ENCODE measurements at regions not wholly inside any gene's neighbourhood (a gene's known extent, or its start where the extent isn't known, plus 50 kb on each side); places are given as distances from the start of the nearest gene placed in this dataset.
A peak's percentile ranks its signal among the peaks of the same experiment; 100 is the strongest.
"Not testable (repeated sequence)": the region's sequence is repeated elsewhere in the genome, so short reads cannot be mapped to it uniquely, and the experiment has no call there.

GRCh38 chr1:168490306-168490705, 53.5 kb downstream of the XCL2 start:
- H3K27ac Mint-ChIP-seq = no peak overlapping the region
- H3K27me3 Mint-ChIP-seq = peaks cover 8% of the 10 kb centered on the region
- no peak overlapping the region for H3K4me3 Mint-ChIP-seq
- no peaks in the 10 kb centered on the region for H3K4me1 Mint-ChIP-seq
- H3K36me3 Mint-ChIP-seq = no peaks in the 10 kb centered on the region
- no peak for ATAC-seq
- H3K9me3 Mint-ChIP-seq = no peaks in the 10 kb centered on the region

- ATAC-seq = no peak
- Mint-ChIP-seq H3K4me3 (no peak overlapping the region), H3K27ac (no peak overlapping the region), H3K9me3 (no peaks in the 10 kb centered on the region), H3K36me3 (no peaks in the 10 kb centered on the region), H3K27me3 (no peaks in the 10 kb centered on the region), H3K4me1 (no peaks in the 10 kb centered on the region)
Observed at GRCh38 chr1:168488138-168488537, 55.7 kb downstream of the XCL2 start.

GRCh38 chr1:168486820-168487219, 57.0 kb downstream of the XCL2 start:
- not testable (repeated sequence) for ATAC-seq, H3K36me3 Mint-ChIP-seq, H3K9me3 Mint-ChIP-seq, H3K27ac Mint-ChIP-seq, H3K4me3 Mint-ChIP-seq, H3K27me3 Mint-ChIP-seq, H3K4me1 Mint-ChIP-seq

GRCh38 chr1:168485048-168485447, 58.7 kb downstream of the XCL2 start:
- Mint-ChIP-seq H3K27ac (no peak overlapping the region), H3K4me1 (no peaks in the 10 kb centered on the region), H3K4me3 (no peak overlapping the region), H3K9me3 (no peaks in the 10 kb centered on the region), H3K36me3 (no peaks in the 10 kb centered on the region), H3K27me3 (no peaks in the 10 kb centered on the region)
- no peak for ATAC-seq

GRCh38 chr1:168484083-168484482, 59.7 kb downstream of the XCL2 start:
- no peaks in the 10 kb centered on the region for H3K4me1 Mint-ChIP-seq
- H3K27ac Mint-ChIP-seq = no peak overlapping the region
- no peak for ATAC-seq
- no peaks in the 10 kb centered on the region for H3K9me3 Mint-ChIP-seq
- no peak overlapping the region for H3K4me3 Mint-ChIP-seq
- peaks cover 3% of the 10 kb centered on the region for H3K27me3 Mint-ChIP-seq
- H3K36me3 Mint-ChIP-seq = no peaks in the 10 kb centered on the region

- Mint-ChIP-seq H3K4me1 (no peaks in the 10 kb centered on the region), H3K9me3 (no peaks in the 10 kb centered on the region), H3K36me3 (no peaks in the 10 kb centered on the region), H3K27me3 (peaks cover 8% of the 10 kb centered on the region), H3K4me3 (no peak overlapping the region), H3K27ac (no peak overlapping the region)
- ATAC-seq = no peak
Observed at GRCh38 chr1:168483539-168483938, 60.3 kb downstream of the XCL2 start.

GRCh38 chr1:168482106-168482505, 61.7 kb downstream of the XCL2 start:
- Mint-ChIP-seq H3K9me3 (no peaks in the 10 kb centered on the region), H3K4me3 (no peak overlapping the region), H3K4me1 (no peaks in the 10 kb centered on the region), H3K27me3 (peaks cover 15% of the 10 kb centered on the region), H3K27ac (no peak overlapping the region), H3K36me3 (no peaks in the 10 kb centered on the region)
- no peak for ATAC-seq

- no peak overlapping the region for H3K27ac Mint-ChIP-seq
- H3K36me3 Mint-ChIP-seq = no peaks in the 10 kb centered on the region
- no peaks in the 10 kb centered on the region for H3K9me3 Mint-ChIP-seq
- no peaks in the 10 kb centered on the region for H3K4me1 Mint-ChIP-seq
- H3K4me3 Mint-ChIP-seq = no peak overlapping the region
- peaks cover 15% of the 10 kb centered on the region for H3K27me3 Mint-ChIP-seq
- no peak for ATAC-seq
Observed at GRCh38 chr1:168481586-168481985, 62.2 kb downstream of the XCL2 start.

- Mint-ChIP-seq H3K36me3 (no peaks in the 10 kb centered on the region), H3K4me3 (no peak overlapping the region), H3K4me1 (no peaks in the 10 kb centered on the region), H3K9me3 (no peaks in the 10 kb centered on the region), H3K27me3 (peaks cover 15% of the 10 kb centered on the region), H3K27ac (no peak overlapping the region)
- ATAC-seq = peak; percentile 12
Observed at GRCh38 chr1:168480997-168481396, 62.8 kb downstream of the XCL2 start.

- no peak overlapping the region for H3K27ac Mint-ChIP-seq
Observed at GRCh38 chr1:168477792-168478191, 66.0 kb downstream of the XCL2 start.

GRCh38 chr1:168476588-168477385, 67.0 kb downstream of the XCL2 start:
- H3K4me3 Mint-ChIP-seq = no peak overlapping the region
- no peak for ATAC-seq
- no peaks in the 10 kb centered on the region for H3K4me1 Mint-ChIP-seq
- H3K27ac Mint-ChIP-seq = no peak overlapping the region
- H3K27me3 Mint-ChIP-seq = peaks cover 15% of the 10 kb centered on the region
- peaks cover 4% of the 10 kb centered on the region for H3K9me3 Mint-ChIP-seq
- H3K36me3 Mint-ChIP-seq = no peaks in the 10 kb centered on the region

More at GRCh38 chr1:168477792-168478191, 66.0 kb downstream of the XCL2 start:
- ATAC-seq = no peak
- Mint-ChIP-seq H3K4me1 (no peaks in the 10 kb centered on the region), H3K27me3 (peaks cover 15% of the 10 kb centered on the region), H3K9me3 (peaks cover 4% of the 10 kb centered on the region), H3K4me3 (no peak overlapping the region), H3K36me3 (no peaks in the 10 kb centered on the region)

GRCh38 chr1:168474322-168474721, 69.5 kb downstream of the XCL2 start:
- Mint-ChIP-seq H3K4me3 (no peak overlapping the region), H3K27ac (no peak overlapping the region), H3K9me3 (peaks cover 4% of the 10 kb centered on the region), H3K36me3 (no peaks in the 10 kb centered on the region), H3K4me1 (no peaks in the 10 kb centered on the region), H3K27me3 (peaks cover 15% of the 10 kb centered on the region)
- ATAC-seq = no peak

- Mint-ChIP-seq H3K27me3 (peaks cover 3% of the 10 kb centered on the region), H3K4me3 (no peak overlapping the region), H3K27ac (no peak overlapping the region), H3K36me3 (no peaks in the 10 kb centered on the region), H3K4me1 (peaks cover under 1% of the 10 kb centered on the region), H3K9me3 (peaks cover 4% of the 10 kb centered on the region)
- no peak for ATAC-seq
Observed at GRCh38 chr1:168473126-168473525, 70.7 kb downstream of the XCL2 start.

- ATAC-seq = no peak
- Mint-ChIP-seq H3K36me3 (no peaks in the 10 kb centered on the region), H3K27me3 (no peaks in the 10 kb centered on the region), H3K9me3 (peaks cover 4% of the 10 kb centered on the region), H3K4me3 (no peak overlapping the region), H3K27ac (no peak overlapping the region), H3K4me1 (peaks cover 8% of the 10 kb centered on the region)
Observed at GRCh38 chr1:168472223-168472622, 71.6 kb downstream of the XCL2 start.

- no peak for ATAC-seq
- Mint-ChIP-seq H3K4me3 (no peak overlapping the region), H3K9me3 (peaks cover 4% of the 10 kb centered on the region), H3K4me1 (peaks cover 20% of the 10 kb centered on the region), H3K27ac (no peak overlapping the region), H3K36me3 (no peaks in the 10 kb centered on the region), H3K27me3 (no peaks in the 10 kb centered on the region)
Observed at GRCh38 chr1:168470901-168471431, 72.8 kb downstream of the XCL2 start.

GRCh38 chr1:168469690-168470089, 74.1 kb downstream of the XCL2 start:
- no peaks in the 10 kb centered on the region for H3K36me3 Mint-ChIP-seq
- peaks cover 20% of the 10 kb centered on the region for H3K4me1 Mint-ChIP-seq
- no peaks in the 10 kb centered on the region for H3K27me3 Mint-ChIP-seq
- no peak overlapping the region for H3K4me3 Mint-ChIP-seq
- peaks cover 4% of the 10 kb centered on the region for H3K9me3 Mint-ChIP-seq
- no peak for ATAC-seq
- no peak overlapping the region for H3K27ac Mint-ChIP-seq

All from stimulated activated memory B cell treated with anti-CD40 and anti-IgM and Interleukin-4, amounts not matched to agents 10 μg/mL and 1 μg/mL and 100 μg/mL, for 72 hours (primary cell).